ENCODE measurements at regions not wholly inside any gene's neighbourhood (a gene's known extent, or its start where the extent isn't known, plus 50 kb on each side); places are given as distances from the start of the nearest gene placed in this dataset.

GRCh38 chr15:69869291-69869690 lies 228.4 kb downstream of the TLE3 start:
- Histone ChIP-seq H3K9me3 (peaks cover 3 to 9% of the 10 kb centered on the region in 2 donors), H3K27ac (no peak overlapping the region), H3K27me3 (no peaks in the 10 kb centered on the region), H3K36me3 (no peaks in the 10 kb centered on the region), H3K4me3 (no peak overlapping the region), H3K4me1 (no peaks in the 10 kb centered on the region)
- DNase-seq (ENCODE audit: low spot score in 2 of 2), result no peak
- no peak for TF ChIP-seq CTCF (IDR thresholded peaks at IDR 0.05)
- intact Hi-C loops (cut with DNase I), result no loop called here

GRCh38 chr15:69869881-69870505 lies 227.7 kb downstream of the TLE3 start:
- no peak for DNase-seq (ENCODE audit: low spot score in 2 of 2)
- Histone ChIP-seq H3K9me3 (peaks cover 6 to 9% of the 10 kb centered on the region in 2 donors), H3K4me1 (no peaks in the 10 kb centered on the region), H3K27me3 (no peaks in the 10 kb centered on the region), H3K4me3 (no peak overlapping the region), H3K36me3 (no peaks in the 10 kb centered on the region), H3K27ac (no peak overlapping the region)
- intact Hi-C loops (cut with DNase I), result no loop called here
- no peak for TF ChIP-seq CTCF (IDR thresholded peaks at IDR 0.05)

- Histone ChIP-seq H3K4me3 (no peak overlapping the region), H3K27me3 (no peaks in the 10 kb centered on the region), H3K9me3 (peaks cover 6 to 9% of the 10 kb centered on the region in 2 donors), H3K36me3 (no peaks in the 10 kb centered on the region), H3K27ac (no peak overlapping the region), H3K4me1 (no peaks in the 10 kb centered on the region)
- TF ChIP-seq CTCF (IDR thresholded peaks at IDR 0.05), result no peak
- no peak for DNase-seq (ENCODE audit: low spot score in 2 of 2)
- intact Hi-C loops (cut with DNase I), result no loop called here
Measured at GRCh38 chr15:69871511-69872134, 226.1 kb downstream of the TLE3 start.

GRCh38 chr15:69873807-69874206 lies 223.9 kb downstream of the TLE3 start:
- DNase-seq (ENCODE audit: low spot score in 2 of 2), result no peak
- intact Hi-C loops (cut with DNase I), result no loop called here
- TF ChIP-seq CTCF (IDR thresholded peaks at IDR 0.05), result no peak

GRCh38 chr15:69874321-69874720 lies 223.4 kb downstream of the TLE3 start:
- H3K36me3 ChIP-seq, result no peaks in the 10 kb centered on the region
- H3K27me3 ChIP-seq, result no peaks in the 10 kb centered on the region
- no peak for DNase-seq (ENCODE audit: low spot score in 2 of 2)
- H3K27ac ChIP-seq, result no peak overlapping the region
- no peak overlapping the region for H3K4me3 ChIP-seq
- no peak for TF ChIP-seq CTCF (IDR thresholded peaks at IDR 0.05)
- H3K4me1 ChIP-seq, result no peaks in the 10 kb centered on the region
- H3K9me3 ChIP-seq, result peaks cover 6 to 9% of the 10 kb centered on the region in 2 donors
- intact Hi-C loops (cut with DNase I), result no loop called here

More at GRCh38 chr15:69873807-69874206, 223.9 kb downstream of the TLE3 start:
- no peaks in the 10 kb centered on the region for H3K4me1 ChIP-seq
- peaks cover 6 to 9% of the 10 kb centered on the region in 2 donors for H3K9me3 ChIP-seq
- no peaks in the 10 kb centered on the region for H3K36me3 ChIP-seq
- H3K27me3 ChIP-seq, result no peaks in the 10 kb centered on the region
- no peak overlapping the region for H3K27ac ChIP-seq
- no peak overlapping the region for H3K4me3 ChIP-seq
